ENCODE measurements at regions not wholly inside any gene's neighbourhood (a gene's known extent, or its start where the extent isn't known, plus 50 kb on each side); places are given as distances from the start of the nearest gene placed in this dataset.

- Histone ChIP-seq H4K8ac (ENCODE audit: extremely low read depth, insufficient read depth, low read length) (peak overlapping the region; percentile 21; the same call in 1 of the 2 replicates), H2BK20ac (ENCODE audit: low read length) (no peak overlapping the region), H2BK12ac (ENCODE audit: low read depth, low read length) (no peak overlapping the region), H3K27ac (ENCODE audit: low read depth, low read length) (no peak overlapping the region), H2BK5ac (ENCODE audit: low read depth, low read length) (no peak overlapping the region), H4K20me1 (replicated peaks in 1 of 2; ENCODE audit: control insufficient read depth in 1 of 2, insufficient read depth in 2 of 2, low read length in 2 of 2) (no peaks in the 10 kb centered on the region), H3K4ac (replicated peaks; ENCODE audit: insufficient read length, low read depth, low read length) (no peak overlapping the region), H4K91ac (replicated peaks; ENCODE audit: insufficient read length, low read length) (no peak overlapping the region), H3K9ac (replicated peaks in 1 of 4; ENCODE audit: extremely low read depth in 1 of 4, low read depth in 3 of 4, low read length in 3 of 4) (no peak overlapping the region), H3K23ac (ENCODE audit: insufficient read length) (no peak overlapping the region), H2BK15ac (ENCODE audit: low read length) (no peak overlapping the region), H3K56ac (replicated peaks; ENCODE audit: insufficient read length, low read depth, low read length) (no peak overlapping the region), H3K4me1 (replicated peaks in 1 of 4; ENCODE audit: control insufficient read depth in 3 of 4, insufficient read depth in 4 of 4, low read length in 3 of 4) (no peaks in the 10 kb centered on the region; a peak in 1 of 7 replicates), H2AK5ac (ENCODE audit: low read depth, low read length) (no peak overlapping the region), H3K36me3 (ENCODE audit: control insufficient read depth in 2 of 4, insufficient read depth in 4 of 4, low read length in 3 of 4) (no peaks in the 10 kb centered on the region), H2BK120ac (replicated peaks; ENCODE audit: low read depth, low read length) (no peak overlapping the region), H3K79me1 (ENCODE audit: low read depth, low read length) (no peaks in the 10 kb centered on the region), H3K4me2 (ENCODE audit: insufficient read depth in 1 of 2, low read depth in 2 of 2, low read length in 2 of 2) (no peak overlapping the region), H3K4me3 (ENCODE audit: extremely low read depth in 1 of 4, insufficient read depth in 2 of 4, low read depth in 3 of 4, low read length in 4 of 4) (no peak overlapping the region), H3K79me2 (ENCODE audit: control insufficient read depth in 1 of 2, insufficient read depth in 2 of 2, low read length in 2 of 2) (no peaks in the 10 kb centered on the region), H3K18ac (ENCODE audit: extremely low read depth, low read length) (no peak overlapping the region), H4K5ac (ENCODE audit: insufficient read length, low read depth, low read length) (no peak overlapping the region), H3K14ac (ENCODE audit: insufficient read length) (no peak overlapping the region), H3K9me3 (ENCODE audit: insufficient read depth in 2 of 2, low read depth in 1 of 2, low read length in 1 of 2) (no peaks in the 10 kb centered on the region), H3K23me2 (ENCODE audit: low read depth, low read length) (no peaks in the 10 kb centered on the region), H2AFZ (ENCODE audit: low read length) (peak overlapping the region; percentile 61; the same call in 1 of the 2 replicates), H3K27me3 (replicated peaks in 1 of 4; ENCODE audit: control insufficient read depth in 3 of 4, extremely low read depth in 1 of 4, insufficient read depth in 3 of 4, low read length in 3 of 4) (no peaks in the 10 kb centered on the region)
- TF ChIP-seq CEBPB (IDR thresholded peaks at IDR 0.05; ENCODE audit: low read depth, low read length) (no peak), TAF1 (IDR thresholded peaks at IDR 0.05; ENCODE audit: low read depth, low read length) (no peak), E2F6 (IDR thresholded peaks at IDR 0.05) (no peak), JUN (IDR thresholded peaks at IDR 0.05; ENCODE audit: low read depth, low read length) (no peak), CREB1 (IDR thresholded peaks at IDR 0.05) (no peak), YY1 (IDR thresholded peaks at IDR 0.05; ENCODE audit: low read depth, low read length) (0 out of 2 replicates have a peak, but pooled peaks have one; percentile 45), PHF8 (conservative IDR thresholded peaks at IDR 0.05; ENCODE audit: low read depth, low read length) (no peak), SIX5 (IDR thresholded peaks at IDR 0.05; ENCODE audit: low read depth, low read length) (no peak)
- no peak for FAIRE-seq
- ChIA-PET CTCF (ENCODE audit: partially characterized antibody) (interaction anchor here (1.0 to 1.1 kb wide), 2 partner anchors 37 to 39 kb away, joined by 3 read pairs; no protein-coding TSS in a partner anchor), POLR2A (ENCODE audit: partially characterized antibody) (no interaction called here)
- WGBS, 2 experiments (ENCODE audit: extremely low coverage in 1 of 2, insufficient coverage in 1 of 2, insufficient read length in 1 of 2, insufficient replicate concordance in 2 of 2, low coverage in 1 of 2, low lambda C conversion rate in 2 of 2, missing lambda C conversion rate in 1 of 2) = 87% methylated on average over 15 of the region's 15 CpGs; no CpG with 5 or more reads in 1 of the 2 experiments
- DNase-seq (ENCODE audit: low read depth in 1 of 2, low spot score in 2 of 2) = no peak
Measured at GRCh38 chr3:24566927-24567326, 72.3 kb upstream of the THRB start.

All from H1 (cell line).